HS-27A (cell line): ENCODE measurements at regions not wholly inside any gene's neighbourhood (a gene's known extent, or its start where the extent isn't known, plus 50 kb on each side); places are given as distances from the start of the nearest gene placed in this dataset.

Source experiments
- DNase-seq: peaks from one replicate; pipeline ENCODE4 v3.0.0-alpha.2; 2012; ENCODE audit warnings: low read depth, missing footprints

- no peak for DNase-seq
These were observed 1240.7 kb downstream of the C4orf33 start for GRCh38 chr4:130336585-130337217.

DNA sequence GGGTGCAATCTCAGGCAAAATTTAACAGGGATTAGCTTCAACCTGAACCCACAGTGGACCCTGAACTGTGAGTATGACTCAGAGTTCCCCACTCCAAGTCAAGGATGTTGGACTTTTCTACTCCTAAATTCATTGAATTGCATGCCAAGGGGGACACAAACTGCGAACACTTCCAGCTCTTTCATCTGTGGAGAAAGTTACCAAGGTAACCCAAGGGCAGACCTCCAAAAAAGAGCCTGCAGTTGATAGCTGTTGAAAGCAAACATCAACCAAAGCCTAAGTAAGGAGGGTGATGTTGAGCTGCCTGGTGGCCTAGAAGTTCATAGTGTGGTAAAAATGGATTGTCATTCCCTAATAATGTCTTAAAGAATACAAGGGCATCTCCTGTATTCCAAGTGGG lies 1242.9 kb downstream of the C4orf33 start:
- no peak for DNase-seq

DNA sequence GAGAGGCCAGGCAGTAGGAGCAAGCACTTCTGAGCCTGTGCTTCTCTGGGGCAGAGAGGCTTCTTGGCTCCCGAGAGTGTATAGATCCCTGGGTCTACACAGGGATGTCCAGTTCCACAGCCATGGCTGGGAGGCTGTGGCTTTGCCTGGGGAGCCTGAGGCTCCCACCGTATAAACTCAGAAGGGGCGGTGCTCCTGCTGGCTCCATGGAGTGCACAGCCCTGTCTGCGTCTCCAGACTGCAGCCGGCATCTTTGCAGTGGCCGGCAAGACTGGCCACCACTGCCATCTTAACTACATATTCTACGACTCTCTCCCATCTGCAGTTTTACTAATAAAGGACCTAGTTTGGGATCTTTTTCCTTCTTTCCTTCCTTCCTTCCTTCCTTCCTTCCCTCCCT lies 1253.8 kb downstream of the C4orf33 start:
- no peak for DNase-seq

DNA sequence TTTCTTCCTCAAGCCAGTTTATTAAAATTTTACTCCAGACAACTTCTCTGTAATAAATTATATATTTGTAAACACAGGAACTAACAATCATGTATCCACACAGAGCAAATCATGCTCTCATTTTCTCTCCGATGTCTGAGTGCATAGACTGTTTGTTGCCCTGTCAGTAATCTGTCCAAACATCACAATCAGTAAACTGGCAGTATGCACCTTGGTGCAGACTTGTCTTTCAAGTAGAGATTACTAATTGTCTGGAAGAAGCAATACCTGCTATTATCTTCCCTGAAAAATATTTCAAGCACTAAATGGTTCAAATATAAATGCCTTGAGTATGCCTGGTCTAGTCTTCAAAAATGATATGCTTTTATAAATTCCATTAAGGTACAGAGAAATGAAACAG lies 1260.9 kb downstream of the C4orf33 start:
- DNase-seq, result no peak

DNA sequence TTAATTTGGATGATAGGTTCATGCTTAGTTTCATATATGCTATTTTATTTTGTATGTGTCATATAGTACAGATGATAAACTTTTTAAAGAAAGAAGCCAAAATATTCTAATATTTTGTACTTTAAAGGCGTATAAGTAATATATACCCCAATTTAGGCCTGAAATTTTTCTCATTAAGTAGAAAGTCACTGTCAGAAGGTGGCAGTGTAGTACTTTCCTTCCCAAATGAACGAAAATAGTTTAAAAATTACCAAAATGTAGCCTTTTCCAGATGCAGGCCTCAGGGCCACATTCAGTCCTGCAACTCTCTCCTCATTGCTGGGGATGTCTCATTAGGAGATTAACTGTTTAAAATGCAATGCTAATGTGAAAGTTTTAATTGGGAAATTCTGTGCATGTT lies 1263.6 kb downstream of the C4orf33 start:
- no peak for DNase-seq

DNA sequence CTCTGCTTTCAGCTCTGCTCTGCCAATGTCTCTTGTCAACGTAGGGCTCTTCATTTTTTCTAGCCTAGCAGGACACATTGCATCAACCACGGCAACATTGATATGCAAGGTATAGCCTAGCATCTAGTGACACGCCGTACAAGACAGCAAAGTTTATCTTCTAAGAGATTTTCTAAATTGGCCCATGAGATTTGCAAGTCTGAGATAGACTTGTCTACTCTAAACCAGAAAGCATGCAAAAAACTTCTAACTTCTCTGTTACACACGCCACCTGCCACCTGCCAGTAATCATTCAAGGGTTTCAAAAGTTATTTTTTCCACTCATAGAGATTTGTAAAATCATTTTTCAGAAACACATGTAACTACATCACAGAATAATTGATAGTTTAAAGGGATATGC lies 1265.7 kb downstream of the C4orf33 start:
- DNase-seq, result no peak

DNA sequence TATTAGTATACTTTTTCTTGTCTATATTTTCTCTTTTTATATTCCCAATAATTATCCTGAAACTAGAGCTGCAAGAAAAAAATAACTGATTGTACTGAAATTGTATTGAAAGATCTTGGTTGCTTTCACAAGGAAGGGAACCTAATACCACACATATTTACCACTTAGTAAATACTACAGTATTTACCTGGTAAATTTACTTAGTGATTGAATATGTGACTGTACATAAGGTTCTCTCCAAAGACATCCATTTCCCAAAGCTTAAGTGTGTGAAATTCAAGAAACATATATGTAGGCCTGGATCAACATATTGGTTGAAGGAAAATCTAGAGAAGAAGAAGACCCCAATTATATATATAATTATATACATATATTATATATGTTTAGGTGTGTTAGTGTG lies 1272.7 kb downstream of the C4orf33 start:
- no peak for DNase-seq

DNA sequence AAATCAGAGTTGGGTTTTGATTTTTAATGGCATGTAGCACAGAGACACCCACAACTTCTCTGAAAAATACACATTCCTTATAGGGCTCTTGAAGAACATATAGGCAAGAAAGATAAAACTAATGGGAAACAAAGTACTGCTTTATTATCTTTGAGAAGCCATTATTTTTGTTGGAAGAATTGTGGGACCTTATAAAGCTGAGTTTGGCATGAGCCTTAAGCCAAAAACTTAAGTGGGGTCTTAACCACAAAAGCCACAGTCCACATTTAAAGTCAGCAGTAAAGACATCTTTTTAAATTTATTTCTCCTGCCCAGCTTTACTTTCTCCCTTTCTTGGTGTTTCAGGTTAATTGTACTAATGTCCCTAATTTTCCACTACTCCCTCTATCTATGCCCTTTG lies 1297.3 kb downstream of the C4orf33 start:
- no peak for DNase-seq

DNA sequence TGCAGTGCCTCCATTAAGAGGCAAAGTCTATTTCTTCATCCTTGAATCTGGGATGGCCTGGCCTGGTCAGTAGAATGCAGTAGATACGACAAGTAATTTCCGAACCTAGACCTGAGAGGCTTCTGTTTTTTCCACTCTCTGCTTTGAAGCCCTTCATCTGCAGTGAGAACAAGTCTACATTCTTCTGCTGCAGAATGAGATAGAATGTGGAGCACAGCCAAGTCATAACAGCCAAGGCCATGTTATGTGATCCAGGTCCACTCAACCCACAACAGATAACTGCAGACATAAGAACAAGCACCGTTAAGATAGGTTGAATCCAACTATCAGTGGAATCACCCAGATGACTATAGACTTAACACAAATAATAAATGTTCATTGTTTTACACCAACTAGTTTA lies 1297.7 kb downstream of the C4orf33 start:
- DNase-seq, result no peak

DNA sequence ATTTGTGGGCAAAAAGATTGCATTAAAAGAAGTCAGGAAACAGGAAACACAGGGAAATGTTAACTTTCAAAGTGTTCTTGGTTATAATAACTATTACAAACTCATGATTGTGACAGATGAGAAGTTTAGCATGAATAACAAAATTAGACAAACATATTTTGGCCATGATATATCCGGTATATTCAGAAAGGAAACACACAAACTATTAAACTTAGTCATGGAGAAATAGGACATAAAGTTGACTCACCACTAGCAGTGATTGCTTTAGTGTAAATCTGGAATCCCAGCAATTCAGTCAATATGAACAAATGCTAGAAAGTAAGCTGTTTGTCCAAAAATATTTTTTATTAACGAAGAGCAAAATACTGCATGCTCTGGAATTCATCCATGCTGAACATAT lies 1299.9 kb downstream of the C4orf33 start:
- DNase-seq, result no peak

GRCh38 chr4:130403221-130403620 lies 1307.3 kb downstream of the C4orf33 start:
- DNase-seq, result no peak

GRCh38 chr4:130416228-130416627 lies 1320.3 kb downstream of the C4orf33 start:
- no peak for DNase-seq

DNA sequence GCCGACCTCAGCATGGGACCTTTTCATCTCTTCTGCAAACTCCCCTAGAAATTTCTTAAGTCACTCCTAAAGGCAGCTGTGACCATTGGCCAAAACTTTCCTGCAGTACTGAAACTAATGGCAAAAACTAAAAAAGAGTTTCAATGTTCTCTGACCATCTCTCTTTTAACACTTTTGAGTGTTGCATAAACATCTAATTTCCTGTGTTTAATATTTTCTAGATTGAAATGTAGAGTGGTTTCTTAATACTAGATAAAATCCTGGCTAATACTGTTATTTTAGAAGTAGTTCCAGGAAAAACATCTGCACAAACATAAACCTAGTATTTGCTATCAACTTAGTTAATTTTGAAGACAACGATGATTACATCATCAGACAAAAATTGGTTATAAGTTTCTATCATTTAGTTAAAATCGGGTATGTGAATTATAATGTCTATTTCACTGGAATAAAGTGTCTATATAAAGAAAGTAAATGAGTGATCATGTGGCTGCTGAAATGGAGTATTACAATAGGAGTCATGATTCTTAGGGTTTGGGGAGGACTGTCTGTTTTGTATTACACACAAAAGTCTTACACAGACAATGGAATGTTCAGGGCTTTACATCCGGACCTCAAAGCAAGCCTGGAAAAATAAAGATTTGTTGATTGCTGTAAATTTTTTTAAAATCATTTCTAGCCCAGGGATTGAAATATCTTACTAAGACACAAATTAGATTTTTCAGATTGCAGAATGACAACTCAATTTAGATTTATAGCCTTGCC lies 1323.4 kb downstream of the C4orf33 start:
- DNase-seq, result no peak

DNA sequence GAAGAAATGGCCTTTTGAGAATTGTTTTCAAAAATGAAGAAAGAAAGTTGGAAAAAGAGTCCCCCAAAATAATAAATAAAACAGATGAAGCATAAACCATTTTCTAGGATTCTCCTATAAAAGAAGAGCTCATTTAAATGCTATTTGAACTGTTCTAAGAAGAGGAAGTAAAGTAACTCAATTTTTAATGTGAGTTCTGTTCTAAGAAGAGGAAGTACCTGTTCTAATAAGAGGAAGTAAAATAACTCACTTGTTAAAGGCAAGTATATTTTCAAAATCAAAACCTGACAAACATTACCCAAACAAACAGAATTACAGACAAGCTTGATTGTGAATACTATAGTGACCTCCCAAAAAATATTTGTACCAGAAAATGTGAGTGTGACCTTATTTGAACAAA lies 1326.3 kb downstream of the C4orf33 start:
- DNase-seq, result no peak

GRCh38 chr4:130424211-130424610 lies 1328.3 kb downstream of the C4orf33 start:
- no peak for DNase-seq

DNA sequence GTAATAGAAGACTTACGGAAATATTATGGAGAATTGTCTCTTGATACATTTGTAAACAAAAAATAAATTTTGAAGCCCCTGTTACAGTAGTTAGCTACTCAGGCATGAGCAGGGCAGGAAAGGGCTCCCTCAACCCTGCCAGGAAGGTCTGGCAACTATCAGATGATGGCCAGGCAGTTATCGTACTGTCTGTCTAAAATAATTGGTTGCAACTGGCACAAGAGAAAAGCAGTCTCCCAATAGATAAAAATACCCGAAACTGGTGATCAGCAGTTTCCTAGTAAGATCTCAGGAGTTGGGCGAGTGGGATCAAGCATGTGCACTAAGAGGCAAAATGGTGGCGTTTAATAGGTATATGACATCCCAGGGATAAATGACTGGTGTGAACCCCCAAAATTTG lies 1336.3 kb downstream of the C4orf33 start:
- no peak for DNase-seq

- no peak for DNase-seq
These were observed 1353.8 kb downstream of the C4orf33 start for GRCh38 chr4:130449741-130450140.

GRCh38 chr4:130468340-130468739 lies 1372.4 kb downstream of the C4orf33 start:
- no peak for DNase-seq

- DNase-seq, result no peak
These were observed 1382.5 kb downstream of the C4orf33 start for GRCh38 chr4:130478406-130478805.

GRCh38 chr4:130479020-130479419 lies 1383.1 kb downstream of the C4orf33 start:
- DNase-seq, result no peak

GRCh38 chr4:130479674-130480073 lies 1383.7 kb downstream of the C4orf33 start:
- no peak for DNase-seq

DNA sequence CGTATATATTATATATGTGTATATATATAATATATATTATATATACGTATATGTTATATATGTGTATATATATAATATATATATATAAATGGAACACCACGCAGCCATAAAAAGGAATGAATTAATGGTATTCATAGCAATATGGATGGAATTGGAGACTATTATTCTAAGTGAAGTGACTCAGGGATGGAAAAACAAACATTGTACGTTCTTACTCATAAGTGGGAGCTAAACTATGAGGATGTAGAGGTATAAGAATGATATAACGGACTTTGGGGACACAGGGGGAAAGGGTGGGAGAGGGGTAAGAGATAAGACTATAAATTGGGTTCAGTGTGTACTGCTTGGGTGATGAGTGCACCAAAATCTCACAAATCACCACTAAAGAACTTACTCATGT lies 1388.9 kb downstream of the C4orf33 start:
- no peak for DNase-seq

DNA sequence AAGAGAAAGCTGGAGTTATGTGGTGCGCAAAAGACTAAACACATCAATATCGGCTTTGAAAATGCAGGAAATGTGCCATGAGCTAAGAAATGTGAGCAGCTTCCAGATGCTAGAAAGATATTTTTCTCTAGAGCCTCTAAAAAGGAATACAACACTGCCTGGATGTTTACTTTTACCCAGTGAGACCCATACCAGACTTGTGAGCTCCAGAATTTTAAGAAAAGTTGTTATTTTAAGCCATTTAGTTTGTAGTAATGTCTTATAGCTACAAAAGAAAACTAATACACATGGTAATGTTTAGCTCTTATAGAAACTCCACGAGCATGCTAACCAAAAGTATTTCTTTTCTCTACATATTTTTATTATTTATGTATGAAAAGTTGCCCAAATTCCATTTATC lies 1389.4 kb downstream of the C4orf33 start:
- DNase-seq, result no peak

- DNase-seq, result no peak
These were observed 1390.2 kb downstream of the C4orf33 start for GRCh38 chr4:130486186-130486585.
